ENCODE measurements at regions not wholly inside any gene's neighbourhood (a gene's known extent, or its start where the extent isn't known, plus 50 kb on each side); places are given as distances from the start of the nearest gene placed in this dataset.
"Not testable (repeated sequence)": the region's sequence is repeated elsewhere in the genome, so short reads cannot be mapped to it uniquely, and the experiment has no call there.

- H3K4me1 ChIP-seq: peaks cover 0 to 8% (median 2%) of the 10 kb centered on the region in 4 donors
- DNase-seq: peak in 1 of 3 donors; percentile 34
- no peaks in the 10 kb centered on the region for H3K9me3 ChIP-seq
- no peak overlapping the region for H3K27ac ChIP-seq
- peaks cover 0 to 15% of the 10 kb centered on the region in 2 donors for H3K27me3 ChIP-seq
- no peak overlapping the region for H3K4me3 ChIP-seq
- no peak for TF ChIP-seq POLR2A (IDR thresholded peaks at IDR 0.05)
- TF ChIP-seq CTCF (IDR thresholded peaks at IDR 0.05): no peak
- H3K36me3 ChIP-seq: no peaks in the 10 kb centered on the region
Measured at GRCh38 chr7:66503551-66504031, 125.1 kb upstream of the KCTD7 start.

DNA sequence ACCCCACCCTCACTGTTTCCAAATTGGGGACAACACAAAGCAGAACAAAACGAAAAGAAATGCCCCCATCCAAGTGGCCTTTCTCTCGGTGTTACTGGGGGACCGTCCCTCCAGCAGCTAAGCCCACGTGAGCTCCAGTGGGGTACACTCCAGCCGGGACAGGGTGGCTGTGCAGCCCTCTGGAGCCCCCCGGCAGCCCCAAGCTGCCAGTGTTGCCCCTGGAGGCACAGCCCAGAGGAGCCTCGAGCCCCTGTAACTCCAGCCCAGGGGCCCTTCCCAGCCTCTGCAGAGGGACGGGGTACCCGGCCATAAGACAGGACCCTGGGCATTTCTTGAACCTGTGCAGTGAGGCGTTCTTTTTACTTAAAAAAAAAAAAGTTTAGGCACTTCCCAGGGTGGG is 124.5 kb upstream of the KCTD7 start:
- no peak for TF ChIP-seq CTCF (IDR thresholded peaks at IDR 0.05)
- no peak for TF ChIP-seq POLR2A (IDR thresholded peaks at IDR 0.05)
- Histone ChIP-seq H3K9me3 (no peaks in the 10 kb centered on the region), H3K4me3 (no peak overlapping the region), H3K27ac (no peak overlapping the region), H3K36me3 (no peaks in the 10 kb centered on the region), H3K27me3 (peaks cover 0 to 15% of the 10 kb centered on the region in 2 donors), H3K4me1 (peaks cover 0 to 8% (median 2%) of the 10 kb centered on the region in 4 donors)
- peak in 1 of 3 donors; percentile 32 for DNase-seq

GRCh38 chr7:66505009-66505408 is 123.7 kb upstream of the KCTD7 start:
- H3K4me1 ChIP-seq: peaks cover 0 to 8% (median 2%) of the 10 kb centered on the region in 4 donors
- peaks cover 0 to 15% of the 10 kb centered on the region in 2 donors for H3K27me3 ChIP-seq
- H3K27ac ChIP-seq: no peak overlapping the region
- no peak overlapping the region for H3K4me3 ChIP-seq
- H3K9me3 ChIP-seq: no peaks in the 10 kb centered on the region
- H3K36me3 ChIP-seq: no peaks in the 10 kb centered on the region
- TF ChIP-seq CTCF (IDR thresholded peaks at IDR 0.05) (no peak), POLR2A (IDR thresholded peaks at IDR 0.05) (no peak)
- peak in 1 of 3 donors; percentile 43 for DNase-seq

GRCh38 chr7:66505531-66506451 is 122.9 kb upstream of the KCTD7 start:
- DNase-seq: peak in 1 of 3 donors; percentile 55
- peaks cover 0 to 8% (median 2%) of the 10 kb centered on the region in 4 donors for H3K4me1 ChIP-seq
- no peak overlapping the region for H3K27ac ChIP-seq
- TF ChIP-seq CTCF (IDR thresholded peaks at IDR 0.05) (no peak), POLR2A (IDR thresholded peaks at IDR 0.05) (no peak)
- no peaks in the 10 kb centered on the region for H3K36me3 ChIP-seq
- H3K4me3 ChIP-seq: peak overlapping the region; percentile 10 to 37 (median 36)
- peaks cover 0 to 15% of the 10 kb centered on the region in 2 donors for H3K27me3 ChIP-seq
- no peaks in the 10 kb centered on the region for H3K9me3 ChIP-seq

DNA sequence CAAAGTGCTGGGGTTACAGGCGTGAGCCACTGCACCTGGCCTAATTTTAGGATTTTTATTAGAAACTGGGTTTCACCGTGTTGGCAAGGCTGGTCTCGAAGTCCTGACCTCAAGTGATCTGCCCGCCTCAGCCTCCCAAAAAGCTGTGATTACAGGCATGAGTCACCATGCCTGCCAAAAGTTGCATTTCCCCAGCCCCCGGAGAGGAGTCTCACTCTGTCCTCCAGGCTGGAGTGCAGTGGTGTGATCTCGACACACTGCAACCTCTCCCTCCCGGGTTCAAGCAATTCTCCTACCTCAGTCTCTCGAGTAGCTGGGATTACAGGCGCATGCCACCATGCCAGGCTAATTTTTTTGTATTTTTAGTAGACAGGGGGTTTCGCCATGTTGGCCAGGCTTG is 122.0 kb upstream of the KCTD7 start:
- H3K4me1 ChIP-seq, H3K9me3 ChIP-seq, H3K36me3 ChIP-seq, DNase-seq, H3K27ac ChIP-seq: not testable (repeated sequence)
- Histone ChIP-seq H3K27me3 (peaks cover 0 to 15% of the 10 kb centered on the region in 2 donors), H3K4me3 (peak overlapping the region in 2 of 4 donors; percentile 36)

GRCh38 chr7:66507764-66508296 is 120.9 kb upstream of the KCTD7 start:
- TF ChIP-seq POLR2A (IDR thresholded peaks at IDR 0.05) (no peak), CTCF (IDR thresholded peaks at IDR 0.05) (no peak)
- Histone ChIP-seq H3K4me1 (peaks cover 0 to 8% (median 2%) of the 10 kb centered on the region in 4 donors), H3K9me3 (no peaks in the 10 kb centered on the region), H3K27me3 (peaks cover 0 to 15% of the 10 kb centered on the region in 2 donors), H3K27ac (no peak overlapping the region), H3K36me3 (no peaks in the 10 kb centered on the region), H3K4me3 (no peak overlapping the region)
- no peak for DNase-seq

All from Peyer's patch (tissue), 4 donors.